ENCODE measurements at regions not wholly inside any gene's neighbourhood (a gene's known extent, or its start where the extent isn't known, plus 50 kb on each side); places are given as distances from the start of the nearest gene placed in this dataset.

- DNase-seq: no peak
Observed at GRCh38 chr11:69365558-69365957, 71.6 kb downstream of the MYEOV start.

GRCh38 chr11:69366591-69366990 lies 72.6 kb downstream of the MYEOV start:
- DNase-seq: no peak

GRCh38 chr11:69367211-69367964 lies 73.4 kb downstream of the MYEOV start:
- no peak for DNase-seq

- no peak for DNase-seq
Observed at GRCh38 chr11:69368119-69368880, 74.3 kb downstream of the MYEOV start.

GRCh38 chr11:69369210-69369825 lies 75.4 kb downstream of the MYEOV start:
- DNase-seq: no peak

- DNase-seq: no peak
Observed at GRCh38 chr11:69369945-69370344, 76.0 kb downstream of the MYEOV start.

GRCh38 chr11:69370984-69371709 lies 77.2 kb downstream of the MYEOV start:
- DNase-seq: no peak

GRCh38 chr11:69371731-69372588 lies 78.0 kb downstream of the MYEOV start:
- no peak for DNase-seq

GRCh38 chr11:69372589-69373250 lies 78.8 kb downstream of the MYEOV start:
- no peak for DNase-seq

GRCh38 chr11:69373251-69373635 lies 79.3 kb downstream of the MYEOV start:
- no peak for DNase-seq

- no peak for DNase-seq
Observed at GRCh38 chr11:69374110-69374945, 80.4 kb downstream of the MYEOV start.

- no peak for DNase-seq
Observed at GRCh38 chr11:69374946-69375310, 81.0 kb downstream of the MYEOV start.

GRCh38 chr11:69375316-69376154 lies 81.6 kb downstream of the MYEOV start:
- no peak for DNase-seq

GRCh38 chr11:69376155-69377028 lies 82.4 kb downstream of the MYEOV start:
- DNase-seq: no peak

- DNase-seq: no peak
Observed at GRCh38 chr11:69377029-69377952, 83.3 kb downstream of the MYEOV start.

GRCh38 chr11:69377953-69378302 lies 84.0 kb downstream of the MYEOV start:
- DNase-seq: no peak

All from fibroblast of skin of back (primary cell).